SK-N-SH (cell line): ENCODE measurements at regions not wholly inside any gene's neighbourhood (a gene's known extent, or its start where the extent isn't known, plus 50 kb on each side); places are given as distances from the start of the nearest gene placed in this dataset.

Source experiments
- ELF1 ChIP-seq: IDR thresholded peaks from 2 replicates; pipeline ENCODE4 v1.4.0; 2012
- GABPA ChIP-seq: IDR thresholded peaks from 2 replicates; pipeline ENCODE4 v1.4.0; 2012; ENCODE audit warnings: low read depth, mild to moderate bottlenecking
- RAD21 ChIP-seq: IDR thresholded peaks from 2 replicates; pipeline ENCODE4 v1.6.1; 2012; ENCODE audit warnings: mild to moderate bottlenecking, low read length
- SIN3A ChIP-seq: IDR thresholded peaks from 2 replicates; pipeline ENCODE4 v1.6.1; 2012; ENCODE audit warnings: low read depth, mild to moderate bottlenecking, low read length, moderate library complexity, borderline replicate concordance
- TCF12 ChIP-seq: IDR thresholded peaks from 2 replicates; pipeline ENCODE4 v1.4.0; 2012
- ZBTB33 ChIP-seq: IDR thresholded peaks from 2 replicates; pipeline ENCODE4 v1.4.0; 2012; ENCODE audit warnings: low read depth, borderline replicate concordance
- TF ChIP-seq, protein P1 (sequence below): fragments of 200-600 bp; sonication (generic); IDR thresholded peaks from 2 replicates; pipeline ENCODE4 v1.6.1; 2017; ENCODE audit warnings: antibody characterized with exemption, mild to moderate bottlenecking, moderate library complexity
- TF ChIP-seq, protein P2 (sequence below): IDR thresholded peaks from 2 replicates; pipeline ENCODE4 v1.6.1; 2012; ENCODE audit warnings: mild to moderate bottlenecking, low read depth, low read length, moderate library complexity

DNA sequence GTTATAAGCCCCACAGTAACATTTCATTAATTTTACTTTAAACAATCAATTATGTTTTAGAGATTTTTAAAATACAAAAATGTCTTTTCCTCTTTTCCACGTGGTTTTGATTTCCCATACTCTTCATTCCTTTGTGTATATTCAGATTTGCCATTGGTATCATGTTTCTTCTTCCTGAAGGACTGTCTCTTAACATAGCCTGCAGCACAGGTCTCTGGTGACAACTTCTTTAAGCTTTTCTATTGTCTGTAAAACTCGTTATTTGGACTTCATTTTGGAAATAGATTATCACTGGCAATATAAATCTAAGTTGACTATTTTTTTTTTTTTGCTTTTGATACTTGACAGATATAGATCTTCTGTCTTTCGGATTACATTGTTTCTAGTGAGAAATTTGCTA is 115.2 kb upstream of the KLHL29 start:
- TF ChIP-seq TCF12 (peak; percentile 66), RAD21 (no peak), GABPA (no peak), ELF1 (no peak), ZBTB33 (no peak), SIN3A (no peak)
- TF ChIP-seq, protein P1, sequence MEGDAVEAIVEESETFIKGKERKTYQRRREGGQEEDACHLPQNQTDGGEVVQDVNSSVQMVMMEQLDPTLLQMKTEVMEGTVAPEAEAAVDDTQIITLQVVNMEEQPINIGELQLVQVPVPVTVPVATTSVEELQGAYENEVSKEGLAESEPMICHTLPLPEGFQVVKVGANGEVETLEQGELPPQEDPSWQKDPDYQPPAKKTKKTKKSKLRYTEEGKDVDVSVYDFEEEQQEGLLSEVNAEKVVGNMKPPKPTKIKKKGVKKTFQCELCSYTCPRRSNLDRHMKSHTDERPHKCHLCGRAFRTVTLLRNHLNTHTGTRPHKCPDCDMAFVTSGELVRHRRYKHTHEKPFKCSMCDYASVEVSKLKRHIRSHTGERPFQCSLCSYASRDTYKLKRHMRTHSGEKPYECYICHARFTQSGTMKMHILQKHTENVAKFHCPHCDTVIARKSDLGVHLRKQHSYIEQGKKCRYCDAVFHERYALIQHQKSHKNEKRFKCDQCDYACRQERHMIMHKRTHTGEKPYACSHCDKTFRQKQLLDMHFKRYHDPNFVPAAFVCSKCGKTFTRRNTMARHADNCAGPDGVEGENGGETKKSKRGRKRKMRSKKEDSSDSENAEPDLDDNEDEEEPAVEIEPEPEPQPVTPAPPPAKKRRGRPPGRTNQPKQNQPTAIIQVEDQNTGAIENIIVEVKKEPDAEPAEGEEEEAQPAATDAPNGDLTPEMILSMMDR = no peak
- TF ChIP-seq, protein P2, sequence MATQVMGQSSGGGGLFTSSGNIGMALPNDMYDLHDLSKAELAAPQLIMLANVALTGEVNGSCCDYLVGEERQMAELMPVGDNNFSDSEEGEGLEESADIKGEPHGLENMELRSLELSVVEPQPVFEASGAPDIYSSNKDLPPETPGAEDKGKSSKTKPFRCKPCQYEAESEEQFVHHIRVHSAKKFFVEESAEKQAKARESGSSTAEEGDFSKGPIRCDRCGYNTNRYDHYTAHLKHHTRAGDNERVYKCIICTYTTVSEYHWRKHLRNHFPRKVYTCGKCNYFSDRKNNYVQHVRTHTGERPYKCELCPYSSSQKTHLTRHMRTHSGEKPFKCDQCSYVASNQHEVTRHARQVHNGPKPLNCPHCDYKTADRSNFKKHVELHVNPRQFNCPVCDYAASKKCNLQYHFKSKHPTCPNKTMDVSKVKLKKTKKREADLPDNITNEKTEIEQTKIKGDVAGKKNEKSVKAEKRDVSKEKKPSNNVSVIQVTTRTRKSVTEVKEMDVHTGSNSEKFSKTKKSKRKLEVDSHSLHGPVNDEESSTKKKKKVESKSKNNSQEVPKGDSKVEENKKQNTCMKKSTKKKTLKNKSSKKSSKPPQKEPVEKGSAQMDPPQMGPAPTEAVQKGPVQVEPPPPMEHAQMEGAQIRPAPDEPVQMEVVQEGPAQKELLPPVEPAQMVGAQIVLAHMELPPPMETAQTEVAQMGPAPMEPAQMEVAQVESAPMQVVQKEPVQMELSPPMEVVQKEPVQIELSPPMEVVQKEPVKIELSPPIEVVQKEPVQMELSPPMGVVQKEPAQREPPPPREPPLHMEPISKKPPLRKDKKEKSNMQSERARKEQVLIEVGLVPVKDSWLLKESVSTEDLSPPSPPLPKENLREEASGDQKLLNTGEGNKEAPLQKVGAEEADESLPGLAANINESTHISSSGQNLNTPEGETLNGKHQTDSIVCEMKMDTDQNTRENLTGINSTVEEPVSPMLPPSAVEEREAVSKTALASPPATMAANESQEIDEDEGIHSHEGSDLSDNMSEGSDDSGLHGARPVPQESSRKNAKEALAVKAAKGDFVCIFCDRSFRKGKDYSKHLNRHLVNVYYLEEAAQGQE = no peak
